HCT116 (cell line): ENCODE measurements at regions not wholly inside any gene's neighbourhood (a gene's known extent, or its start where the extent isn't known, plus 50 kb on each side); places are given as distances from the start of the nearest gene placed in this dataset.

Experiments used
- ATAC-seq: fragments of 200-7000 bp; cut with Tn5 transposase; 2 replicates; pipeline ENCODE4 v1.9.1; 2020; ENCODE audit warnings: mild to moderate bottlenecking, moderate library complexity
- BruUV-seq: library from RNA; stranded (reverse); fragments of 400-500 nt; replicated peaks from 2 replicates; lab custom pipeline; 2021; lab: Mats Ljungman, UMichigan
- CTCF ChIA-PET: fragments of 300-600 bp; sonication (Branson Sonifier 250); formaldehyde crosslinking; loops from one replicate; lab custom pipeline; 2021; ENCODE audit warnings: antibody characterized with exemption; lab: Charles Lee
- POLR2A ChIA-PET: fragments of 300-600, 350-600 bp; sonication (Branson Sonifier 250); formaldehyde crosslinking; loops from one replicate; lab custom pipeline; 2021; ENCODE audit warnings: antibody characterized with exemption; lab: Charles Lee
- RAD21 ChIA-PET, 2 experiments: fragments of 300-600 bp; sonication (Branson Sonifier 250); formaldehyde crosslinking; loops; one replicate each; lab custom pipeline; 2023; ENCODE audit warnings: low total read pairs in 2 of 2; ENCODE audit not compliant: uncharacterized antibody in 2 of 2, unreplicated experiment in 2 of 2, low non-redundant PET in 1 of 2; lab: Charles Lee
- DNase-seq: peaks from one replicate; pipeline ENCODE4 v3.0.0-alpha.2; 2010; ENCODE audit warnings: low read depth, low spot score
- H2AFZ ChIP-seq: fragments of 200-600 bp; shearing (Covaris generic), sonication (generic); 2 replicates; pipeline ENCODE4 v1.6.1; 2017; ENCODE audit warnings: low read depth, mixed run types, mixed read lengths, antibody characterized with exemption, low read length; ENCODE audit not compliant: poor library complexity, severe bottlenecking
- H3K27ac ChIP-seq: 2 replicates; pipeline ENCODE4 v1.5.1; 2012; ENCODE audit warnings: low read depth, low read length
- H3K27me3 ChIP-seq: fragments of 200-600 bp; sonication (generic); 2 replicates; pipeline ENCODE4 v1.6.1; 2016; ENCODE audit warnings: mixed run types, low read length, mixed read lengths; ENCODE audit not compliant: insufficient read depth
- H3K36me3 ChIP-seq, 2 experiments: fragments of 200-500 bp in 1 of 2; fragments of 200-600 bp in 1 of 2; sonication (Bioruptor generic) in 1 of 2; sonication (generic) in 1 of 2; 2 replicates each; pipeline versions ENCODE4 v1.5.1 to v1.6.1; 2014 to 2016; ENCODE audit warnings: low read length in 2 of 2, inconsistent platforms in 1 of 2, mixed read lengths in 1 of 2, mixed run types in 1 of 2; ENCODE audit not compliant: insufficient read depth in 2 of 2, control insufficient read depth in 1 of 2
- H3K4me1 ChIP-seq, 2 experiments: fragments of 200-600 bp in 1 of 2; sonication (generic) in 1 of 2; 2 replicates each; pipeline versions ENCODE4 v1.5.1 to v1.6.1; 2012 to 2017; ENCODE audit warnings: low read length in 2 of 2, inconsistent platforms in 1 of 2, mild to moderate bottlenecking in 1 of 2, mixed read lengths in 1 of 2, mixed run types in 1 of 2, moderate library complexity in 1 of 2; ENCODE audit not compliant: insufficient read depth in 2 of 2, control insufficient read depth in 1 of 2
- H3K4me2 ChIP-seq: fragments of 200-600 bp; sonication (generic); 2 replicates; pipeline ENCODE4 v1.6.1; 2017; ENCODE audit warnings: mixed run types, low read length, mixed read lengths
- H3K4me3 ChIP-seq, 2 experiments: fragments of 200-600 bp in 1 of 2; sonication (generic) in 1 of 2; replicated peaks in 1 of 2; 2 replicates each; pipeline ENCODE4 v1.5.1; 2011 to 2016; ENCODE audit warnings: low read length in 2 of 2, control low read depth in 1 of 2, low read depth in 1 of 2, mild to moderate bottlenecking in 1 of 2, mixed read lengths in 1 of 2, mixed run types in 1 of 2
- H3K79me2 ChIP-seq: fragments of 200-600 bp; sonication (generic); 2 replicates; pipeline ENCODE4 v1.6.1; 2017; ENCODE audit warnings: mild to moderate bottlenecking, mixed run types, low read length, moderate library complexity, mixed read lengths; ENCODE audit not compliant: insufficient read depth
- H3K9ac ChIP-seq: fragments of 200-600 bp; sonication (generic); 2 replicates; pipeline ENCODE4 v1.6.1; 2016; ENCODE audit warnings: low read length, mixed read lengths
- H3K9me2 ChIP-seq: fragments of 200-600 bp; sonication (generic), shearing (Covaris generic); 2 replicates; pipeline ENCODE4 v1.6.1; 2017; ENCODE audit warnings: mixed run types, mild to moderate bottlenecking, moderate library complexity; ENCODE audit not compliant: insufficient read depth
- H3K9me3 ChIP-seq, 2 experiments: fragments of 200-500 bp in 1 of 2; fragments of 200-600 bp in 1 of 2; sonication (Bioruptor generic) in 1 of 2; sonication (generic) in 1 of 2; 2 replicates each; pipeline ENCODE4 v1.6.1; 2014 to 2017; ENCODE audit warnings: low read length in 2 of 2, mixed read lengths in 2 of 2, inconsistent platforms in 1 of 2, low read depth in 1 of 2, mild to moderate bottlenecking in 1 of 2, mixed run types in 1 of 2, moderate library complexity in 1 of 2; ENCODE audit not compliant: control insufficient read depth in 1 of 2, insufficient read depth in 1 of 2
- H4K20me1 ChIP-seq: fragments of 200-600 bp; sonication (generic), shearing (Covaris generic); 2 replicates; pipeline ENCODE4 v1.6.1; 2017; ENCODE audit warnings: mixed run types, mild to moderate bottlenecking, moderate library complexity; ENCODE audit not compliant: insufficient read depth
- CTCF ChIP-seq, 3 experiments: fragments of 200-600 bp in 1 of 3; sonication (generic) in 1 of 3; IDR thresholded peaks in 2 of 3; conservative IDR thresholded peaks in 1 of 3; 2 replicates each; pipeline ENCODE4 v1.5.1; 2012 to 2017; ENCODE audit warnings: low read depth in 2 of 3, low read length in 2 of 3, antibody characterized with exemption in 1 of 3, borderline replicate concordance in 1 of 3, control low read depth in 1 of 3, mild to moderate bottlenecking in 1 of 3, mixed read lengths in 1 of 3, mixed run types in 1 of 3, moderate library complexity in 1 of 3; ENCODE audit not compliant: insufficient read depth in 1 of 3
- EGR1 ChIP-seq: IDR thresholded peaks from 2 replicates; pipeline ENCODE4 v1.6.1; 2012; ENCODE audit warnings: low read depth
- EZH2phosphoT487 ChIP-seq: fragments of 200-600 bp; IDR thresholded peaks from 2 replicates; pipeline ENCODE4 v1.6.1; 2018; ENCODE audit warnings: antibody characterized with exemption, borderline replicate concordance
- FOSL1 ChIP-seq: IDR thresholded peaks from 2 replicates; pipeline ENCODE4 v1.6.1; 2012; ENCODE audit warnings: low read depth
- JUND ChIP-seq: IDR thresholded peaks from 2 replicates; pipeline ENCODE4 v1.6.1; 2012
- MAX ChIP-seq: IDR thresholded peaks from 2 replicates; pipeline ENCODE4 v1.6.1; 2012
- POLR2A ChIP-seq: IDR thresholded peaks from 2 replicates; pipeline ENCODE4 v1.7.0; 2011; ENCODE audit warnings: borderline replicate concordance; ENCODE audit not compliant: insufficient read depth, insufficient read length; ENCODE audit errors: extremely low read depth
- POLR2AphosphoS5 ChIP-seq: IDR thresholded peaks from 2 replicates; pipeline ENCODE4 v1.6.1; 2011; ENCODE audit warnings: mild to moderate bottlenecking, low read depth, low read length, moderate library complexity
- REST ChIP-seq: IDR thresholded peaks from 2 replicates; pipeline ENCODE4 v1.6.1; 2012; ENCODE audit warnings: low read depth
- TCF7L2 ChIP-seq: IDR thresholded peaks from 2 replicates; pipeline ENCODE4 v1.7.0; 2011; ENCODE audit warnings: borderline replicate concordance, inconsistent platforms; ENCODE audit not compliant: insufficient read depth, insufficient read length; ENCODE audit errors: extremely low read depth
- ZFX ChIP-seq: fragments of 450-650 bp; IDR thresholded peaks from 2 replicates; pipeline ENCODE4 v1.6.1; 2017
- intact Hi-C: fragments of 100-400 bp; cut with micrococcal nuclease; formaldehyde crosslinking; loops from 2 replicates; pipeline ENCODE4 v1.10.0; 2022

- Histone ChIP-seq H3K9ac (no peak overlapping the region), H3K79me2 (no peaks in the 10 kb centered on the region), H3K36me3 (no peaks in the 10 kb centered on the region), H3K4me2 (no peak overlapping the region), H3K27ac (no peak overlapping the region), H4K20me1 (no peaks in the 10 kb centered on the region; the same call in 1 of the 2 replicates), H3K9me2 (no peaks in the 10 kb centered on the region), H2AFZ (no peak overlapping the region), H3K9me3 (no peaks in the 10 kb centered on the region), H3K27me3 (no peaks in the 10 kb centered on the region), H3K4me1 (no peaks in the 10 kb centered on the region), H3K4me3 (no peak overlapping the region)
- CTCF ChIA-PET, result interaction anchor here (1.0 kb wide), 1 partner anchor 10 kb away, joined by 3 read pairs; no protein-coding TSS in a partner anchor
- RAD21 ChIA-PET, result no interaction called here
- ATAC-seq, result no peak
- peak in 2 of 3 experiments; percentile 38 to 39; a peak in 4 of 6 replicates for TF ChIP-seq CTCF (IDR thresholded peaks at IDR 0.05 in 2 of 3, conservative IDR thresholded peaks at IDR 0.05 in 1 of 3; ENCODE audit: borderline replicate concordance in 1 of 3, insufficient read depth in 1 of 3, low read depth in 2 of 3, low read length in 2 of 3)
- no peak for TF ChIP-seq POLR2AphosphoS5
- BruUV-seq, result no TSS peak
- intact Hi-C loops, result no loop called here
- DNase-seq, result peak; percentile 4
- POLR2A ChIA-PET, result no interaction called here
Observed at GRCh38 chr4:126106658-126107057, 791.9 kb downstream of the FAT4 start.

- Histone ChIP-seq H3K9me2 (no peaks in the 10 kb centered on the region), H3K4me3 (no peak overlapping the region), H3K4me1 (no peaks in the 10 kb centered on the region), H3K9ac (no peak overlapping the region), H3K79me2 (no peaks in the 10 kb centered on the region), H3K9me3 (no peaks in the 10 kb centered on the region), H3K27ac (no peak overlapping the region), H3K36me3 (no peaks in the 10 kb centered on the region), H4K20me1 (no peaks in the 10 kb centered on the region), H2AFZ (no peak overlapping the region), H3K27me3 (no peaks in the 10 kb centered on the region), H3K4me2 (no peak overlapping the region)
- POLR2A ChIA-PET, result no interaction called here
- RAD21 ChIA-PET, result no interaction called here
- ATAC-seq (no peak), DNase-seq (no peak)
- CTCF ChIA-PET, result no interaction called here
- no TSS peak for BruUV-seq
- intact Hi-C loops, result no loop called here
- TF ChIP-seq ZFX, result no peak
- no peak for TF ChIP-seq EZH2phosphoT487
- no peak for TF ChIP-seq REST
- no peak for TF ChIP-seq EGR1
- no peak for TF ChIP-seq CTCF (IDR thresholded peaks at IDR 0.05 in 2 of 3, conservative IDR thresholded peaks at IDR 0.05 in 1 of 3; ENCODE audit: borderline replicate concordance in 1 of 3, insufficient read depth in 1 of 3, low read depth in 2 of 3, low read length in 2 of 3)
- no peak for TF ChIP-seq TCF7L2
- TF ChIP-seq MAX, result no peak
- no peak for TF ChIP-seq FOSL1
- TF ChIP-seq JUND, result no peak
- TF ChIP-seq POLR2A, result no peak
Observed at GRCh38 chr4:126109836-126110235, 795.1 kb downstream of the FAT4 start.
